ENCODE measurements at regions not wholly inside any gene's neighbourhood (a gene's known extent, or its start where the extent isn't known, plus 50 kb on each side); places are given as distances from the start of the nearest gene placed in this dataset.

- TF ChIP-seq CTCF (conservative IDR thresholded peaks at IDR 0.05; ENCODE audit: low read length) (no peak), EZH2phosphoT487 (IDR thresholded peaks at IDR 0.05; ENCODE audit: borderline replicate concordance, low read depth, low read length) (no peak)
These were observed 136.3 kb downstream of the DUSP10 start for GRCh38 chr1:221605569-221605968.
